Tibial artery (tissue), 4 donors: ENCODE measurements at regions not wholly inside any gene's neighbourhood (a gene's known extent, or its start where the extent isn't known, plus 50 kb on each side); places are given as distances from the start of the nearest gene placed in this dataset.
A peak's percentile ranks its signal among the peaks of the same experiment; 100 is the strongest.

Source experiments
- DNase-seq, 2 donors: peaks; one replicate each; pipeline ENCODE4 v3.0.0-alpha.2; 2019
- H3K27ac ChIP-seq, 2 donors: fragments of 200-600 bp; sonication (generic) in 1 of 2; 1 replicate in 1 of 2; 2 replicates in 1 of 2; pipeline ENCODE4 v1.5.1; 2018 to 2019; ENCODE audit warnings: mild to moderate bottlenecking in 1 of 2
- H3K27me3 ChIP-seq, 2 donors: fragments of 200-600 bp; sonication (generic) in 1 of 2; one replicate each; pipeline versions ENCODE4 v1.5.1 to v1.6.0; 2016 to 2019
- H3K36me3 ChIP-seq, 3 donors: fragments of 200-600 bp; sonication (generic) in 2 of 3; one replicate each; pipeline ENCODE4 v1.5.1; 2016 to 2019; ENCODE audit warnings: mild to moderate bottlenecking in 2 of 3
- H3K4me1 ChIP-seq, 4 donors: fragments of 200-600 bp; sonication (generic) in 2 of 4; 1 replicate in 3 of 4; 2 replicates in 1 of 4; pipeline ENCODE4 v1.5.1; 2016 to 2019
- H3K4me3 ChIP-seq, 2 donors: fragments of 200-600 bp; sonication (generic) in 1 of 2; 1 replicate in 1 of 2; 2 replicates in 1 of 2; pipeline ENCODE4 v1.5.1; 2018 to 2019; ENCODE audit warnings: mild to moderate bottlenecking in 2 of 2
- H3K9me3 ChIP-seq, 3 donors: fragments of 200-600 bp; sonication (generic) in 1 of 3; one replicate each; pipeline ENCODE4 v1.5.1; 2016 to 2019
- intact Hi-C: fragments of 100-400 bp; cut with DNase I; formaldehyde crosslinking; loops from one replicate; pipeline ENCODE4 v1.15.0; 2023; ENCODE audit warnings: low total_unique reads
- TF ChIP-seq, protein P1 (sequence below), 2 experiments: fragments of 200-600 bp in 1 of 2; fragments of 450-650 bp in 1 of 2; IDR thresholded peaks; one replicate each; pipeline ENCODE4 v1.5.1; 2017 to 2019; ENCODE audit warnings: antibody characterized with exemption in 2 of 2, mild to moderate bottlenecking in 1 of 2, moderate library complexity in 1 of 2

DNA sequence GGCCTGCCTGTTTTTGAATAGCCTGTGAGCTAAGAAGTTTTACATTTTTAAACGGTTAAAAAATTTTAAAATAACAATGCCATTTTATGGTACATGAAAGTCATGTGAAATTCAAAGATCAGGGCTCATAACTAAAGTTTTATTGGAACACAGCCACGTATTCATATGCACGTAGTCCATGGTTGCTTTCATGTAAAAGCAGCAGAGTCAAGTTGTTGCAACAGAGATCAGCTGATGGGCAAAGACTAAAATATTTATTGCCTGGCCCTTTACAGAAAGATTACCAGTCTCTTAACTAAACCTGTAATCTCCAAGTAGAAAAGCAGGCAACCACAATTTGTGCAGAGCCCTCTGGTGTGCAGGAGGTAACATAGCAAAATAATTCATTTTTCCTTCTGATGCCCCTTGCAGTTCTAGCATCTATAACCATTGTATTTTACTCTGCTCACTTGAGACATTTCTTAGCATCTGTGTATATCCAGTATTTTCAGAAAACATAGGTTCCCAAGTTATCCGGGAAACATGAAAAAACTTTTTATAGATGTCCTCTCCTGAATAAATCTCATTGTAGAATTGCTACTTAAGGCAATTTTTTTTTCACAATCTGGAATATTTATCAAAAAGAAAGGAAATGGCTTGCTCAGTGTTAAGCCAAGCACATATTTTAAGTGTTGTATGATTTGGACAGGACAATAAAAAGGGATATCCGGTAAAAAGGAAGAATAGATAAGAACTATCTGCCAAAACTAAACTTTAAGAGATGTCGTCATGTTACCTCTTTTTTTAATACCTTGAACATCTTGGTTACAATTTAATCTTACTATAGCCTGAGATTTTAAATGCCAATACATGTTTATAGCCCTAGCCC lies 430.8 kb downstream of the PLPP3 start:
- no peak for DNase-seq
- intact Hi-C loops: no loop called here
- Histone ChIP-seq H3K27me3 (no peaks in the 10 kb centered on the region), H3K36me3 (no peaks in the 10 kb centered on the region), H3K9me3 (no peaks in the 10 kb centered on the region), H3K4me1 (peaks cover 0 to 31% (median 15%) of the 10 kb centered on the region in 4 donors), H3K4me3 (no peak overlapping the region), H3K27ac (peak overlapping the region in 1 of 2 donors; percentile 43)
- TF ChIP-seq, protein P1, sequence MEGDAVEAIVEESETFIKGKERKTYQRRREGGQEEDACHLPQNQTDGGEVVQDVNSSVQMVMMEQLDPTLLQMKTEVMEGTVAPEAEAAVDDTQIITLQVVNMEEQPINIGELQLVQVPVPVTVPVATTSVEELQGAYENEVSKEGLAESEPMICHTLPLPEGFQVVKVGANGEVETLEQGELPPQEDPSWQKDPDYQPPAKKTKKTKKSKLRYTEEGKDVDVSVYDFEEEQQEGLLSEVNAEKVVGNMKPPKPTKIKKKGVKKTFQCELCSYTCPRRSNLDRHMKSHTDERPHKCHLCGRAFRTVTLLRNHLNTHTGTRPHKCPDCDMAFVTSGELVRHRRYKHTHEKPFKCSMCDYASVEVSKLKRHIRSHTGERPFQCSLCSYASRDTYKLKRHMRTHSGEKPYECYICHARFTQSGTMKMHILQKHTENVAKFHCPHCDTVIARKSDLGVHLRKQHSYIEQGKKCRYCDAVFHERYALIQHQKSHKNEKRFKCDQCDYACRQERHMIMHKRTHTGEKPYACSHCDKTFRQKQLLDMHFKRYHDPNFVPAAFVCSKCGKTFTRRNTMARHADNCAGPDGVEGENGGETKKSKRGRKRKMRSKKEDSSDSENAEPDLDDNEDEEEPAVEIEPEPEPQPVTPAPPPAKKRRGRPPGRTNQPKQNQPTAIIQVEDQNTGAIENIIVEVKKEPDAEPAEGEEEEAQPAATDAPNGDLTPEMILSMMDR (IDR thresholded peaks at IDR 0.05): peak in 1 of 2 experiments; percentile 23

- no peak for DNase-seq
- no peak overlapping the region for H3K4me3 ChIP-seq
- no peaks in the 10 kb centered on the region for H3K9me3 ChIP-seq
- peaks cover 0 to 31% (median 13%) of the 10 kb centered on the region in 4 donors for H3K4me1 ChIP-seq
- H3K27ac ChIP-seq: peak overlapping the region; percentile 14 to 43
- H3K27me3 ChIP-seq: no peaks in the 10 kb centered on the region
- no peaks in the 10 kb centered on the region for H3K36me3 ChIP-seq
- TF ChIP-seq, protein P1 (IDR thresholded peaks at IDR 0.05): no peak
- intact Hi-C loops: no loop called here
These were observed 431.9 kb downstream of the PLPP3 start for GRCh38 chr1:56147459-56147858.

DNA sequence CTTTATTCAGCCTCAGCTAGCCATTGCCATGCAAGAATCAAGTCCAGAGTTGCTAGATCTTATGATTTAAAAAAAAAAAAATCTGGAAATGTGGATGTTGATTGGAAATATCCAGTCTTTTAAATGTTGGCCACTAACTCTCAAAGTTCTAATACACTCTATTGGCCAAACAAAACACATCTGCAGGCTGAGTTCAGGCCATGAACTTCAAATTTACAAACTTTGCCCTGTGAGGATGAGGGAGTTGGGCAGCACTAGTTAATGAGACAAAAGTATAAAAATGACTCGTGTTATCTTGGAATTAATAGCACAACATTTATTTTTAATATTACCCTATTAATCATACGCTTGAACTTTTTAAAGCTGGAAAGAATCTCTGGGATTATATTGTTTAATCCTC lies 432.3 kb downstream of the PLPP3 start:
- TF ChIP-seq, protein P1 (IDR thresholded peaks at IDR 0.05): no peak
- Histone ChIP-seq H3K4me1 (peaks cover 0 to 31% (median 13%) of the 10 kb centered on the region in 4 donors), H3K36me3 (no peaks in the 10 kb centered on the region), H3K9me3 (no peaks in the 10 kb centered on the region), H3K27ac (peak overlapping the region; percentile 14 to 43), H3K4me3 (no peak overlapping the region), H3K27me3 (no peaks in the 10 kb centered on the region)
- no peak for DNase-seq
- intact Hi-C loops: no loop called here

- Histone ChIP-seq H3K4me3 (no peak overlapping the region), H3K4me1 (peaks cover 0 to 31% (median 13%) of the 10 kb centered on the region in 4 donors), H3K27me3 (no peaks in the 10 kb centered on the region), H3K36me3 (no peaks in the 10 kb centered on the region), H3K27ac (peak overlapping the region; percentile 14 to 43), H3K9me3 (no peaks in the 10 kb centered on the region)
- intact Hi-C loops: no loop called here
- DNase-seq: peak in 1 of 2 donors; percentile 42
- TF ChIP-seq, protein P1 (IDR thresholded peaks at IDR 0.05): no peak
These were observed 432.9 kb downstream of the PLPP3 start for GRCh38 chr1:56146449-56146848.

DNA sequence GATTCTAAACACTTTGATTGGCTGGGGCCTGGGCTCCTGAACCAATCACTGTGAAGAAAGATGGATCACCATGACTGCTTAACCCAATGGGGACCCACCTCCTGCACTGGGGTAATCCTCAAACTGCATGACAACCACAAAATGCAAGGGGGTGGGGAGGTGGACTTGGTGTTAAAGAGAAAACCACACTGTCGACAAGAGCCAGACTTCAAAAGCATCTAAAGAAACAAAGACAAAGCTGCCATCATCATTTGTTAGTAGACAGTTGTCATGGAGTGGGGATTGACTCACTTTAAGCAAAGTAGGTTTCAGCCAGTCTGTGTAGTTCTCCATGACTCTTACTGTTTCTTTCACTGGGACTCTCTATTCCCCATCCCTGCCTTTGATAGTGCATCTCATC lies 433.8 kb downstream of the PLPP3 start:
- Histone ChIP-seq H3K9me3 (no peaks in the 10 kb centered on the region), H3K4me3 (no peak overlapping the region), H3K27me3 (no peaks in the 10 kb centered on the region), H3K27ac (peak overlapping the region; percentile 14 to 43), H3K4me1 (peaks cover 0 to 31% (median 13%) of the 10 kb centered on the region in 4 donors), H3K36me3 (no peaks in the 10 kb centered on the region)
- no peak for DNase-seq
- TF ChIP-seq, protein P1 (IDR thresholded peaks at IDR 0.05): no peak
- intact Hi-C loops: no loop called here
